Vagina (tissue), 2 donors: ENCODE measurements at regions not wholly inside any gene's neighbourhood (a gene's known extent, or its start where the extent isn't known, plus 50 kb on each side); places are given as distances from the start of the nearest gene placed in this dataset.

Experiments
- DNase-seq, 2 donors: peaks; one replicate each; pipeline ENCODE4 v3.0.0-alpha.2; 2017; ENCODE audit errors: extremely low spot score in 2 of 2
- H3K27ac ChIP-seq: fragments of 200-600 bp; sonication (generic); one replicate; pipeline ENCODE4 v1.5.1; 2019
- H3K27me3 ChIP-seq: fragments of 200-600 bp; sonication (generic); one replicate; pipeline ENCODE4 v1.5.1; 2019
- H3K36me3 ChIP-seq, 2 donors: fragments of 200-600 bp; sonication (generic); one replicate each; pipeline ENCODE4 v1.5.1; 2017 to 2019
- H3K4me1 ChIP-seq: fragments of 200-600 bp; sonication (generic); one replicate; pipeline ENCODE4 v1.5.1; 2019
- H3K4me3 ChIP-seq, 2 donors: fragments of 200-600 bp; sonication (generic); 1 replicate in 1 of 2; 2 replicates in 1 of 2; pipeline ENCODE4 v1.5.1; 2016 to 2019
- H3K9me3 ChIP-seq: fragments of 200-600 bp; sonication (generic); one replicate; pipeline ENCODE4 v1.5.1; 2019
- CTCF ChIP-seq, 3 experiments: fragments of 450-650 bp in 2 of 3; fragments of 200-600 bp in 1 of 3; sonication (generic) in 1 of 3; IDR thresholded peaks; one replicate each; pipeline ENCODE4 v1.5.1; 2017 to 2019; ENCODE audit warnings: antibody characterized with exemption in 3 of 3, mild to moderate bottlenecking in 2 of 3, moderate library complexity in 2 of 3
- POLR2A ChIP-seq, 2 donors: fragments of 450-650 bp; IDR thresholded peaks; one replicate each; pipeline ENCODE4 v1.6.1; 2017; ENCODE audit warnings: antibody characterized with exemption in 2 of 2, mild to moderate bottlenecking in 2 of 2, moderate library complexity in 2 of 2
- POLR2AphosphoS5 ChIP-seq, 2 donors: sonication (generic); formaldehyde crosslinking; IDR thresholded peaks; one replicate each; pipeline ENCODE4 v1.9.0; 2017; ENCODE audit warnings: antibody characterized with exemption in 2 of 2, mild to moderate bottlenecking in 2 of 2, low read depth in 1 of 2; ENCODE audit not compliant: insufficient read depth in 1 of 2
- intact Hi-C: fragments of 100-400 bp; cut with DNase I; formaldehyde crosslinking; loops from one replicate; pipeline ENCODE4 v1.15.1; 2023

GRCh38 chr5:56763711-56764466 is 51.5 kb upstream of the MAP3K1 start:
- Histone ChIP-seq H3K4me3 (no peak overlapping the region), H3K36me3 (no peaks in the 10 kb centered on the region), H3K27ac (no peak overlapping the region), H3K4me1 (no peaks in the 10 kb centered on the region), H3K27me3 (no peaks in the 10 kb centered on the region), H3K9me3 (no peaks in the 10 kb centered on the region)
- no peak for DNase-seq
- intact Hi-C loops = no loop called here
- TF ChIP-seq POLR2A (IDR thresholded peaks at IDR 0.05) (no peak), CTCF (IDR thresholded peaks at IDR 0.05) (no peak), POLR2AphosphoS5 (IDR thresholded peaks at IDR 0.05; ENCODE audit: insufficient read depth in 1 of 2, low read depth in 1 of 2) (no peak)

GRCh38 chr5:56763182-56763581 is 52.2 kb upstream of the MAP3K1 start:
- H3K36me3 ChIP-seq = no peaks in the 10 kb centered on the region
- H3K27ac ChIP-seq = no peak overlapping the region
- no peak overlapping the region for H3K4me3 ChIP-seq
- TF ChIP-seq CTCF (IDR thresholded peaks at IDR 0.05) (no peak), POLR2A (IDR thresholded peaks at IDR 0.05) (no peak), POLR2AphosphoS5 (IDR thresholded peaks at IDR 0.05; ENCODE audit: insufficient read depth in 1 of 2, low read depth in 1 of 2) (no peak)
- H3K9me3 ChIP-seq = no peaks in the 10 kb centered on the region
- no peaks in the 10 kb centered on the region for H3K4me1 ChIP-seq
- no peak for DNase-seq
- intact Hi-C loops = no loop called here
- H3K27me3 ChIP-seq = no peaks in the 10 kb centered on the region

- H3K27ac ChIP-seq = no peak overlapping the region
- no peak for DNase-seq
- no peaks in the 10 kb centered on the region for H3K36me3 ChIP-seq
- H3K4me3 ChIP-seq = no peak overlapping the region
- intact Hi-C loops = no loop called here
- no peaks in the 10 kb centered on the region for H3K27me3 ChIP-seq
- no peaks in the 10 kb centered on the region for H3K9me3 ChIP-seq
- no peaks in the 10 kb centered on the region for H3K4me1 ChIP-seq
- TF ChIP-seq POLR2A (IDR thresholded peaks at IDR 0.05) (no peak), CTCF (IDR thresholded peaks at IDR 0.05) (no peak), POLR2AphosphoS5 (IDR thresholded peaks at IDR 0.05; ENCODE audit: insufficient read depth in 1 of 2, low read depth in 1 of 2) (no peak)
These were observed 54.0 kb upstream of the MAP3K1 start for GRCh38 chr5:56761151-56761885.

GRCh38 chr5:56760723-56761122 is 54.6 kb upstream of the MAP3K1 start:
- no peak for DNase-seq
- no peaks in the 10 kb centered on the region for H3K4me1 ChIP-seq
- no peaks in the 10 kb centered on the region for H3K9me3 ChIP-seq
- H3K27me3 ChIP-seq = no peaks in the 10 kb centered on the region
- intact Hi-C loops = no loop called here
- TF ChIP-seq CTCF (IDR thresholded peaks at IDR 0.05) (no peak), POLR2AphosphoS5 (IDR thresholded peaks at IDR 0.05; ENCODE audit: insufficient read depth in 1 of 2, low read depth in 1 of 2) (no peak)
- no peaks in the 10 kb centered on the region for H3K36me3 ChIP-seq
- no peak overlapping the region for H3K27ac ChIP-seq
- no peak overlapping the region for H3K4me3 ChIP-seq
